DMS53 treated with DMSO at 0.1 percent for 48 hours (cell line): ENCODE measurements at regions not wholly inside any gene's neighbourhood (a gene's known extent, or its start where the extent isn't known, plus 50 kb on each side); places are given as distances from the start of the nearest gene placed in this dataset.
"Not testable (repeated sequence)": the region's sequence is repeated elsewhere in the genome, so short reads cannot be mapped to it uniquely, and the experiment has no call there.

ENCODE experiments used
- DNase-seq: peaks from one replicate; lab custom pipeline; 2025; ENCODE audit not compliant: unreplicated experiment; lab: John Stamatoyannopoulos, UW

DNA sequence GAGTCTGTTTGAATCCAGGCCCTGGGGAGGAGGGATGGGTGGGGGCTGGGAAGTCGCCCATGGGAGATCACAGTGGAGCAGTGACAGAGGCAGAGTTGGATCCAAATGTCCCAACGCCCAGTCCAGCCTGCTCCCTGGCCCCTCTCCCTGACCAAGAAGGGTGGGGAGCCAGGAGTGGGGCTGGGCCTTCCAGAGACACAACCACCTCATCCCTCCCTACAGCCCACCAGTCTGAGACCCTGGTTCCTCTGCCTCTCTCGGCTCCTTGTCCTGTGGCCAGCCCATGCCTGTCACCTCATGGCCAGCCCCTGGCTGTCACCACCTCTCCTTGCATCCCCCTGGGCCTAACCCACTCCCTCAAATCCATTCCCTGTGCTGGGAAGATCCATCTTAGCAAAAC is 71.2 kb upstream of the PRR5 start:
- no peak for DNase-seq

GRCh38 chr22:44628835-44629234 is 73.2 kb upstream of the PRR5 start:
- no peak for DNase-seq

DNA sequence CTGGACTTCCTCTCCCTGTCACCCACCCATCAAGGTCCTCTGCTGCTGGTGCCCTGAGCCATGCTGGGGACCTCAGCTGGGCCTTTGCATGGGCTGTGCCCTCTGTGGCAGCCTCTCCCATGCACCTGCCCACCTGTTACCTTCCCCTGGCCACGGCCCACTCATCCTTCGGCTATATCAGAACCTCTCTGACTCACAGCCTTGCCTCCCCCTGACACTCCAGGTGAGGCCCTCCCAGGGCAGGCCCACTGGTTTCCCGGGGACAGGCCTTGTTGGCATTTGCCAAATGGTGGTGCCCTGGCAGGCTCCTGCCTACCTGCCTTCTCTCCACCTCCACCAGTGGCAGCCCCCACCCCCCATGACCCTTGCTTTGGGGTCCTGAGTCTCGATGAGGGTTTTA is 73.7 kb upstream of the PRR5 start:
- DNase-seq, result no peak

- DNase-seq, result no peak
These were observed 74.4 kb upstream of the PRR5 start for GRCh38 chr22:44627521-44628139.

GRCh38 chr22:44625981-44626687 is 75.9 kb upstream of the PRR5 start:
- peak; percentile 31 for DNase-seq

DNA sequence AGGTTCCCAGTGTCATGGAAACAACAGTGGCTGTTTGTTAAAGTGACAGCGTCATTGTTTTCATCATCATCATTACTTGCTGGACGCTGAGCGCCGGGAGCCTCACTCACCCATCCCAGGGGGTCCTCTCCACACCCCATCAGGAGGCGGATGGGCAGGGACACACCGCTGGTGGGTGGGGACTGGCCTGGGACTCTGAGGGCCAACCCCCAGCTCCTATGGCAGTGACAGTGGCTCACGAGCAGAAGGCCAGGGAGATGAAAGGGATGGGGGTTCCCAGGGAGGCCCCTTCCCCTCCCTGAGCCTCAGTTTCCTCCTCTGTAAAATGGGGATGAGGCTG is 76.6 kb upstream of the PRR5 start:
- DNase-seq, result no peak

- DNase-seq, result no peak
These were observed 77.1 kb upstream of the PRR5 start for GRCh38 chr22:44624689-44625420.

- DNase-seq, result peak; percentile 18
These were observed 78.1 kb upstream of the PRR5 start for GRCh38 chr22:44623771-44624510.

- no peak for DNase-seq
These were observed 79.3 kb upstream of the PRR5 start for GRCh38 chr22:44622679-44623078.

GRCh38 chr22:44622147-44622427 is 79.9 kb upstream of the PRR5 start:
- DNase-seq, result peak; percentile 10

DNA sequence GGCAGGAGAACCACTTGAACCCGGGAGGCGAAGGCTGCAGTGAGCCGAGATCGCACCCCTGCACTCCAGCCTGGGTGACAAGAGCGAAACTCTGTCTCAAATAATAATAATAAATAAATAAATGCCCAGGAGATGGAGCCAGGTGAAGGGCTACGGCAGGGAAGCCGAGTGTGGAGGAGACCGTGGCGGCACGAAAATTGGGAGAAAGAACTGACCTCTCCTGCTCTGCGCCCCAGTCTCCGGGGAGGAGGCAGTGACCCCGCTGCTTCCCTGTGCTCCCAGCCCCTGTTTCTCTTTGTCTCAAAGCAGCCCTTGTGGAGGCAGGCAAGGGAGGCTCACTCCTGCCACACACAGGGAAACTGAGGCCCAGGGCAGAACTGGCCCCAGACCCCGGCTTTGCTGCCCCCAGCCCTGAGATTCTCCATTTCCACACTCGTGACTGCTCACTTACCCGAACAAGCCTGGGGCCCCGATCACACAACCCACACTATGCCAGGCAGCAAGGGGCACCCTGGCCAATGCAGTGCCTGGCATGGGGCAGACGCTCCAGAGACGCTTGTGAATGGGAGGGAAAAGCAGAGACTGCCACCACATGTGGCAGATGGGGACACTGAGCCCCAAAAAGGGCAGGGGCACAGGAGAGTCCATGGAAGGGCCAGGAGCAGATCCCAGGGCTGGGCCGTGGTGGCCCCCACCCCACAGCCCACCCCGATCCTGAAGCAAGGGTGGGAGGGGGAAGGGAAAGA is 80.4 kb upstream of the PRR5 start:
- no peak for DNase-seq

GRCh38 chr22:44620841-44621257 is 81.2 kb upstream of the PRR5 start:
- no peak for DNase-seq

DNA sequence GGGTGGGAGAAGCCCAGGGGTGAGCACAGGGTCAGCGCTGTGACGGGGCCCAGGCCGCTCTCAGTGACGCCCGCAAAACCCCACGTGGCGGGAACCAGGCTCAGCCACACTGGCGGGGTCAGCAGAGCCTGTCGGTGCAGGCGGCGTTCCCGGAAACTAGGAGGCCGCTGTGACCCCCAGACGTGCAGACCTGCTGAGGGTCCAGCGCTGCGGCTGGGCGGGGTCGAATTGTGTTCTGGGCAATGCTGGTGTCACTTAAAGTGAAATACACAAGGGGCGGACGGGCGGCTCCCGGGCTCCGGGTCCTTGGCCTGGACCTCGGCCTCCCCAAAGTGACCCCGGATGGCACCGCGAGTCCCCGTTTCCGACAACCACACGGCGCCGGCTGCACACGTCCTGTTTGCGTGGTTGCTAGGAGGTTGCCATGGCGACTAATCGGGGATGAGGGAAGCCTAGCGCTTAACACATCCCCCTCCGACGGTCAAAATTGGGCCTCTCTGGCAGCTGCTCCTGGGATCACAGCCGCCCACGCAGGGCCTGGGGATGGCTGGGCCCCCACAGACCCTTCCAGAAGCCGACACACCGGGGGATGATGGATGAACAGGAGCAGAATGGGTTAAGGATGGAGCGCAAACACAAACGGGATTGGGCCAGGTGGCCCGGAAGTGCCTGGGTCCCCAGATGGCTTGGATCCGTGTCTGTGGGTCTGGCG is 81.7 kb upstream of the PRR5 start:
- DNase-seq, result peak; percentile 17

DNA sequence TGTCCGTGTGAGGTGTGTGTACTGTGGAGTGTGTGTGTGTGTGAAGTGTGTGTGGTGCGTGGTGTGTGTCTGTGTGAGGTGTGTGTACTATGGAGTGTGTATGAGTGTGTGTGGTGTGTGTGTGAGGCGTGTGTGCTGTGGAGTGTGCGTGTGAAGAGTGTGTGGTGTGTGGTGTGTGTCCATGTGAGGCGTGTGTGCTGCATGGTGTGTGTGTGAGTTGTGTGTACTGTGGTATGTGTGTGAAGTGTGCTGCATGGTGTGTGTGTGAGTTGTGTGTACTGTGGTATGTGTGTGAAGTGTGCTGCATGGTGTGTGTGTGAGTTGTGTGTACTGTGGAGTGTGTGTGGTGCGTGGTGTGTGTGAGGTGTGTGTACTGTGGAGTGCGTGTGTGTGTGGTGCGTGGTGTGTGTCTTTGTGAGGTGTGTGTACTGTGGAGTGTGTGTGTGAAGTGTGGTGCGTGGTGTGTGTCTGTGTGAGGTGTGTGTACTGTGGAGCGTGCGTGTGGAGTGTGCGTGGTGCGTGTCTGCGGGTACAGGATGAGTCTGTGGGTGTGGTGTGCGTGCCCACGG is 82.4 kb upstream of the PRR5 start:
- not testable (repeated sequence) for DNase-seq

DNA sequence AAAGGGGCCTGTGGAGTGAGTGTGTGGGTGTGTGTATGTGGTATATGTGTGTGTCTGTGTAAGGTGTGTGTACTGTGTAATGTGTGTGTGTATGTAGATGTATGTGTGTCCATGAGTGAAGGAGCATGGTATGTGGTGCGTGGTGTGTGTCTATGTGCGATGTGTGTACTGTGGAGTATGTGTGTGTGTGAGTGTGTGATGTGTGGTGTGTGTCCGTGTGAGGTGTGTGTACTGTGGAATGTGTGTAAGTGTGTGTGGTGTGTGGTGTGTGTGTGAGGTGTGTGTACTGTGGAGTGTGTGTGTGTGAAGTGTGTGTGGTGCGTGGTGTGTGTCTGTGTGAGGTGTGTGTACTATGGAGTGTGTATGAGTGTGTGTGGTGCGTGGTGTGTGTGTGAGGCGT is 83.1 kb upstream of the PRR5 start:
- DNase-seq, result not testable (repeated sequence)

GRCh38 chr22:44618400-44618799 is 83.6 kb upstream of the PRR5 start:
- no peak for DNase-seq

DNA sequence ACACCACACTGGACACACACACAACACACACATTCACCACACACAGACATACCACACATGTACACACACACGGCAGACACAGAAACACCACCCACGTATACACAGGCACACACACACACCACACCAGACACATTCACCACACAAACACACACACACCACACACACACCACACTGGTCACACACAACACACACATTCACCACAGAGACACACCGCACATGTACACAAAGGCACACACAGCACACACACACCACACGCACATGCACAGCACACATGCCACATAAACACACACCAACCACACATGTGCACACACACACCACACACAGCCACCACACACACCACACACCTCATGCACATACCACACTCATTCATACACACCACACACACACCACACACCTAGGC is 84.2 kb upstream of the PRR5 start:
- DNase-seq, result no peak

- no peak for DNase-seq
These were observed 84.9 kb upstream of the PRR5 start for GRCh38 chr22:44616882-44617655.

GRCh38 chr22:44616461-44616860 is 85.5 kb upstream of the PRR5 start:
- DNase-seq, result no peak
